Parathyroid adenoma (tissue), 2 donors: ENCODE measurements at regions not wholly inside any gene's neighbourhood (a gene's known extent, or its start where the extent isn't known, plus 50 kb on each side); places are given as distances from the start of the nearest gene placed in this dataset.

ENCODE experiments used
- H2AFZ ChIP-seq: fragments of 300-600 bp; sonication (generic); one replicate; pipeline ENCODE4 v1.7.0; 2017; ENCODE audit warnings: antibody characterized with exemption, mild to moderate bottlenecking
- H3K27ac ChIP-seq: fragments of 300-600 bp; sonication (generic); one replicate; pipeline ENCODE4 v1.7.0; 2017
- H3K27me3 ChIP-seq: fragments of 300-600 bp; sonication (generic); one replicate; pipeline ENCODE4 v1.7.0; 2017; ENCODE audit warnings: low read length; ENCODE audit not compliant: control insufficient read depth, insufficient read depth
- H3K36me3 ChIP-seq: fragments of 300-600 bp; sonication (generic); one replicate; pipeline ENCODE4 v1.7.0; 2017; ENCODE audit warnings: low read length; ENCODE audit not compliant: control insufficient read depth, insufficient read depth
- H3K4me1 ChIP-seq: fragments of 300-600 bp; sonication (generic); one replicate; pipeline ENCODE4 v1.7.0; 2017; ENCODE audit warnings: control low read depth
- H3K4me2 ChIP-seq: fragments of 300-600 bp; sonication (generic); one replicate; pipeline ENCODE4 v1.7.0; 2017; ENCODE audit warnings: low read length
- H3K4me3 ChIP-seq: fragments of 300-600 bp; sonication (generic); one replicate; pipeline ENCODE4 v1.7.0; 2017; ENCODE audit warnings: low read depth, low read length
- H3K79me2 ChIP-seq: fragments of 300-600 bp; sonication (generic); one replicate; pipeline ENCODE4 v1.7.0; 2017; ENCODE audit warnings: control low read depth
- H3K9ac ChIP-seq: fragments of 300-600 bp; sonication (generic); one replicate; pipeline ENCODE4 v1.7.0; 2017; ENCODE audit warnings: mild to moderate bottlenecking
- H3K9me3 ChIP-seq: fragments of 300-600 bp; sonication (generic); one replicate; pipeline ENCODE4 v1.7.0; 2017; ENCODE audit warnings: low read length; ENCODE audit not compliant: control insufficient read depth
- TF ChIP-seq, protein P1 (sequence below): fragments of 300-600 bp; sonication (generic); IDR thresholded peaks from one replicate; pipeline ENCODE4 v1.7.0; 2017; ENCODE audit warnings: antibody characterized with exemption, mild to moderate bottlenecking
- donor health status: primary hyperparathyroidism.

DNA sequence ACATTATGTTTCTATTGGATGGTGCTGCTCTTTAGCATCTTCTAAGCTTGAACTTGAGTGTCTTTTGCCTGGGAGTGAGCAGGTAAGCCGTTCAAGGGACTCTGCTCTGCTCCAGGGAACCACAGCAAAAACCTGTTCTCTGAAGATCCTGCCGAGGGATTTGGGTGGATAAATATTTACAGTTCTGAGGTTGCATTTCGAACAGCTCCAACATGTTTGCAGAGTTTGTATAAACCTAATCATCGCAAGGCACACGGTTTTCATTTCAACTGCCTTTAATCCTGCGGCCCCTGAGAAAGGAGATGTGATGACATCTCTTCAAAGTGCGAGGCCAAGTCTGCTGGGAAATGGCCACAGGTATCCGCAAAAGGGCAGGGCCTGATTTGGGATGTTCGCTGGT lies 293.4 kb downstream of the TFAP2C start:
- Histone ChIP-seq H3K27me3 (peaks cover 7% of the 10 kb centered on the region), H3K79me2 (no peaks in the 10 kb centered on the region), H2AFZ (no peak overlapping the region), H3K4me2 (no peak overlapping the region), H3K9me3 (peaks cover 3% of the 10 kb centered on the region), H3K27ac (no peak overlapping the region), H3K36me3 (no peaks in the 10 kb centered on the region), H3K9ac (no peak overlapping the region), H3K4me3 (no peak overlapping the region), H3K4me1 (no peaks in the 10 kb centered on the region)
- TF ChIP-seq, protein P1, sequence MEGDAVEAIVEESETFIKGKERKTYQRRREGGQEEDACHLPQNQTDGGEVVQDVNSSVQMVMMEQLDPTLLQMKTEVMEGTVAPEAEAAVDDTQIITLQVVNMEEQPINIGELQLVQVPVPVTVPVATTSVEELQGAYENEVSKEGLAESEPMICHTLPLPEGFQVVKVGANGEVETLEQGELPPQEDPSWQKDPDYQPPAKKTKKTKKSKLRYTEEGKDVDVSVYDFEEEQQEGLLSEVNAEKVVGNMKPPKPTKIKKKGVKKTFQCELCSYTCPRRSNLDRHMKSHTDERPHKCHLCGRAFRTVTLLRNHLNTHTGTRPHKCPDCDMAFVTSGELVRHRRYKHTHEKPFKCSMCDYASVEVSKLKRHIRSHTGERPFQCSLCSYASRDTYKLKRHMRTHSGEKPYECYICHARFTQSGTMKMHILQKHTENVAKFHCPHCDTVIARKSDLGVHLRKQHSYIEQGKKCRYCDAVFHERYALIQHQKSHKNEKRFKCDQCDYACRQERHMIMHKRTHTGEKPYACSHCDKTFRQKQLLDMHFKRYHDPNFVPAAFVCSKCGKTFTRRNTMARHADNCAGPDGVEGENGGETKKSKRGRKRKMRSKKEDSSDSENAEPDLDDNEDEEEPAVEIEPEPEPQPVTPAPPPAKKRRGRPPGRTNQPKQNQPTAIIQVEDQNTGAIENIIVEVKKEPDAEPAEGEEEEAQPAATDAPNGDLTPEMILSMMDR = no peak

DNA sequence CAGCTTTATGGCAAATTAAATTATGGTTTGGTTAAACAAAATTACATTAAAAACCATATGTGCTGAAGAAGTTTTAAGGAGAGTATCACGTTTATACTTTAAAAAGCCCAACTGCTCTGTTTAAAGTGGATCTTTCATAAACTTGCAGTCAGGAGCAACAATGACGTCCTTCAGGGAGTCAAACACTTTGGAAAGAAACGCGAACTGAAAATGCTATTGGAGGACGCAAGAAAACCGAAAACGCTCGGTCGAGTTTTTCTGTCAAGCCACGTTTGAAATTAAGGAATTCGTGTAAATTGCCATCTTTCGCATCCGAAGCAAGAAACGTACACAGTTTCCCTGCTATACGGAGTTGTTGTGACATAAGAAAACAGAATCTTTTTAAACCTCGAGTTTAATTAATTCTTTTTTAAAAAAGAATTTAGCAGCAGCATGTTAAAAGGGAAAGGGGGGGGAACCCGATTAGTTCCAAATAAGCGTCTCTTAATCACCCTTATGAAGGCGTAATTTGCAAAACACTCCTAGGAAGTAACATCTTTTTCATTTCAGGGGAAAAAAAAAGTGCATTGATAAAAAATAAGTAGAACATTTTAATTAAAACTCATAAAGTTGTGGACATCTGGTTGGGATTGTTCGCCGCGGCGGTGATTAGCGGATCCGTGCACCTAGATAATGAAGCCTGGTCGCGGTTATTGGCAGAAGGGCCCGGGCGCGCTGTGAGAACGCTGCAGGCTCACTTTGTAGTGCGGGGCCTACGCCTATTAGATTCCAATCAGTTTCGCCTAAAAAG lies 295.4 kb downstream of the TFAP2C start:
- H3K9ac ChIP-seq = no peak overlapping the region
- no peak overlapping the region for H3K27ac ChIP-seq
- peak overlapping the region; percentile 19 for H3K4me3 ChIP-seq
- H3K27me3 ChIP-seq = peaks cover 7% of the 10 kb centered on the region
- H2AFZ ChIP-seq = no peak overlapping the region
- peaks cover 3% of the 10 kb centered on the region for H3K9me3 ChIP-seq
- TF ChIP-seq, protein P1 = no peak
- H3K4me1 ChIP-seq = no peaks in the 10 kb centered on the region
- no peaks in the 10 kb centered on the region for H3K79me2 ChIP-seq
- H3K36me3 ChIP-seq = no peaks in the 10 kb centered on the region
- H3K4me2 ChIP-seq = no peak overlapping the region

GRCh38 chr20:56925082-56925830 lies 296.1 kb downstream of the TFAP2C start:
- Histone ChIP-seq H3K36me3 (no peaks in the 10 kb centered on the region), H3K4me2 (peak overlapping the region; percentile 62), H2AFZ (no peak overlapping the region), H3K27ac (no peak overlapping the region), H3K27me3 (peaks cover 7% of the 10 kb centered on the region), H3K9ac (no peak overlapping the region), H3K4me1 (no peaks in the 10 kb centered on the region), H3K4me3 (peak overlapping the region; percentile 19), H3K79me2 (no peaks in the 10 kb centered on the region), H3K9me3 (peaks cover 3% of the 10 kb centered on the region)
- TF ChIP-seq, protein P1 = no peak

- H3K27ac ChIP-seq = no peak overlapping the region
- no peak overlapping the region for H2AFZ ChIP-seq
- no peaks in the 10 kb centered on the region for H3K4me1 ChIP-seq
- no peak overlapping the region for H3K9ac ChIP-seq
- TF ChIP-seq, protein P1 = no peak
- no peaks in the 10 kb centered on the region for H3K79me2 ChIP-seq
- peak overlapping the region; percentile 62 for H3K4me2 ChIP-seq
- no peaks in the 10 kb centered on the region for H3K36me3 ChIP-seq
- H3K4me3 ChIP-seq = peak overlapping the region; percentile 19
- H3K27me3 ChIP-seq = peaks cover 7% of the 10 kb centered on the region
- H3K9me3 ChIP-seq = peaks cover 3% of the 10 kb centered on the region
These were observed 296.7 kb downstream of the TFAP2C start for GRCh38 chr20:56925831-56926170.
